Esophagus muscularis mucosa (tissue), 3 donors: ENCODE measurements at regions not wholly inside any gene's neighbourhood (a gene's known extent, or its start where the extent isn't known, plus 50 kb on each side); places are given as distances from the start of the nearest gene placed in this dataset.

Experiments used
- CTCF ChIP-seq, 3 experiments: fragments of 200-600 bp in 2 of 3; fragments of 450-650 bp in 1 of 3; sonication (generic) in 2 of 3; IDR thresholded peaks; one replicate each; pipeline ENCODE4 v1.5.1; 2017 to 2019; ENCODE audit warnings: antibody characterized with exemption in 3 of 3, mild to moderate bottlenecking in 2 of 3, moderate library complexity in 1 of 3
- POLR2AphosphoS5 ChIP-seq, 2 donors: sonication (generic); formaldehyde crosslinking; IDR thresholded peaks; one replicate each; pipeline ENCODE4 v1.6.1; 2017; ENCODE audit warnings: antibody characterized with exemption in 2 of 2

GRCh38 chrX:95645738-95646137 is 1038.9 kb upstream of the DIAPH2 start:
- no peak for TF ChIP-seq CTCF (IDR thresholded peaks at IDR 0.05)
- no peak for TF ChIP-seq POLR2AphosphoS5 (IDR thresholded peaks at IDR 0.05)
